Mucosa of stomach (tissue), 1 donor: ENCODE measurements at regions not wholly inside any gene's neighbourhood (a gene's known extent, or its start where the extent isn't known, plus 50 kb on each side); places are given as distances from the start of the nearest gene placed in this dataset.
"Not testable (repeated sequence)": the region's sequence is repeated elsewhere in the genome, so short reads cannot be mapped to it uniquely, and the experiment has no call there.

Experiments used
- H3K27me3 ChIP-seq: one replicate; pipeline ENCODE4 v1.7.0; 2013; ENCODE audit warnings: mild to moderate bottlenecking, low read length; ENCODE audit not compliant: control insufficient read depth, insufficient read depth
- H3K36me3 ChIP-seq: one replicate; pipeline ENCODE4 v1.7.0; 2013; ENCODE audit warnings: low read length; ENCODE audit not compliant: control insufficient read depth, insufficient read depth
- H3K4me1 ChIP-seq: one replicate; pipeline ENCODE4 v1.7.0; 2013; ENCODE audit warnings: mild to moderate bottlenecking, low read length; ENCODE audit not compliant: control insufficient read depth, insufficient read depth
- H3K4me3 ChIP-seq: one replicate; pipeline ENCODE4 v1.7.0; 2013; ENCODE audit warnings: low read length
- H3K9ac ChIP-seq: one replicate; pipeline ENCODE4 v1.7.0; 2013; ENCODE audit warnings: mild to moderate bottlenecking, low read length, moderate library complexity
- H3K9me3 ChIP-seq: one replicate; pipeline ENCODE4 v1.7.0; 2013; ENCODE audit warnings: mild to moderate bottlenecking, low read length, moderate library complexity; ENCODE audit not compliant: control insufficient read depth
- donor health status: Pancreatic carcinoma.

DNA sequence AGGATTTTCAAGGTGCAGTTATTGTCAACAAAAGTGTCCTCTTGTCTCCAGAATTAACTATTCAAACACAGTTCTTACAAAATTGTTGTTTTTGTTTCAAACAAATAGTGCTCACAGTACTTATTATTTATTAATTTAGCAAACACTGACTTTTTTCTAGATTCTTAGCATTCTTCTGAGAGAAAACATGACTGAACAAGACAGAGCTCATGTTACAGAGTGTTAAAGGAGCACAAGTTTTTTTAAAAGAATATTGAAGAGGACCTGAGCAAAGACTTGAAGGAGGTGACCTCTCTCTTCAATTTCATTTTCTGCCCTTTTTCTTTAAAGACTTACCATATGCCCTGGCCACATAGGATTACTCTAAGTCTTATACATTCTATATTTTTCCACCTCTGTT, 2220.3 kb upstream of the AGA start:
- Histone ChIP-seq H3K27me3 (no peaks in the 10 kb centered on the region), H3K4me3 (no peak overlapping the region), H3K9me3 (no peaks in the 10 kb centered on the region), H3K36me3 (no peaks in the 10 kb centered on the region), H3K9ac (no peak overlapping the region), H3K4me1 (no peaks in the 10 kb centered on the region)

GRCh38 chr4:179663641-179664429, 2221.6 kb upstream of the AGA start:
- Histone ChIP-seq H3K9ac (no peak overlapping the region), H3K27me3 (no peaks in the 10 kb centered on the region), H3K9me3 (no peaks in the 10 kb centered on the region), H3K4me3 (no peak overlapping the region), H3K4me1 (no peaks in the 10 kb centered on the region), H3K36me3 (no peaks in the 10 kb centered on the region)

DNA sequence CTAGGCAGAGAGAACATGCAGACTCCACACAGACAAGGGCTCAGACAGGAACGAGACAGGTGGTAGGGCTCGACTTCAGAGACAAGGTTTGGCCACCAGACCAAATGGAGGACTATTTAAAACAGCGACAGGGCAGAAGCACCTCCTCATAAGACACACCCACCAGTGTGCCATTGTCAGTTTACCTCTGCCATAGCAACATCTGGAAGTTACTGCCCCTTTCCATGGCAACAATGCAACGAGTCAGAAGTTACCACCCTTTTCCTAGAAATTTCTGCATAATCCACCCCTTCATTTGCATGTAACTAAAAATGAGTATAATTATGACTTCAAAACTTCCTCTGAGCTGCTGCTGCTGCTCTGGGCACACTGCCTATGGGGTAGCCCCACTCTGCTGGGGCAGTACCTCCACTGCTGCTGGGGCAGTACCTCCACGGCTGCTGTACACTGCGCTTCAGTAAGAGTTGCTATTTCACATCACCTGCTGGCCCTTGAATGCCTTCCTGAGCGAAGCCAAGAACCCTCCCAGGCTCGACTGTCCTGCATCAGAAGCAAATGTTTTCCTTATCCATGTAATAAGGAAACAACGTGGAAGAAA, 2222.3 kb upstream of the AGA start:
- Histone ChIP-seq H3K4me3 (no peak overlapping the region), H3K9ac (no peak overlapping the region), H3K36me3 (no peaks in the 10 kb centered on the region), H3K27me3 (no peaks in the 10 kb centered on the region), H3K9me3 (no peaks in the 10 kb centered on the region), H3K4me1 (no peaks in the 10 kb centered on the region)

DNA sequence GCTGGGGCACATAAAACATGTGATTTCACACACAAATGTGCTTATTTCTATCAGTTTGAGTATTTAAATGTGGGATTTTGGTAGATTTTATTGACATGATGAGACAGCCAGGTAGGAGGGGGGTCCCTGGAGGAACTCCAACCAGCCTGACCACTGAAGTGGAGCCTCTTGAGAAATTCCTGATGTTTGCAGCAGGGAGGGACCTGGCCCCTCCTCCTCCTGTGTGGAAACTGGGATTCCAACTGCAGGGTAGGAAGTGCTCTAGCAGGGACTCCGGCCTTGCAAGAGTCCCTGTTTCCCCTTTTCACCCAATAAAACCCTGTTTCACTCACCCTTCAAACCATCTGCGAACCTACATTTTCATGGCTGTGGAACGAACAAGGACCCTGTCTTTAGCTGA, 2224.0 kb upstream of the AGA start:
- H3K4me1 ChIP-seq: no peaks in the 10 kb centered on the region
- no peaks in the 10 kb centered on the region for H3K36me3 ChIP-seq
- no peak overlapping the region for H3K9ac ChIP-seq
- H3K27me3 ChIP-seq: no peaks in the 10 kb centered on the region
- H3K4me3 ChIP-seq: no peak overlapping the region
- no peaks in the 10 kb centered on the region for H3K9me3 ChIP-seq

DNA sequence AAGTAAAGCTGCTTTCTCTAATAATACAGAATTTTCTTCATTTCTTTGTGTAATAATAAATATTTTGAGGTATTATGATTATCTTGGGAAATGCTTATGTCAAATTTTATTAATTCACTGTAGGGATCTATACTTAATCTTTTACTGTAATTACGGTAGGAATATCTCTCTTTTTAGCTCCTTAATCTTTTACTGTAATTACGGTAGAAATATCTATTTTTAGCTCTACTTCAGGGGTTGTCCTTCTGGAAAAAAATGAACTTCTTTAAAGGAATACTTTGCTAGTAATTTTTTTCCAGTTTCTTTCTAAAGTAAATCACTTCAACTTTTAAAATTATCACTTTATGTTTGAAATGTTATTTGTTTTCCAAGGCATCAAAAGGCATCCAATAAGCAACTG, 2229.4 kb upstream of the AGA start:
- Histone ChIP-seq H3K4me1 (no peaks in the 10 kb centered on the region), H3K36me3 (no peaks in the 10 kb centered on the region), H3K9me3 (no peaks in the 10 kb centered on the region), H3K27me3 (no peaks in the 10 kb centered on the region), H3K4me3 (no peak overlapping the region), H3K9ac (no peak overlapping the region)

DNA sequence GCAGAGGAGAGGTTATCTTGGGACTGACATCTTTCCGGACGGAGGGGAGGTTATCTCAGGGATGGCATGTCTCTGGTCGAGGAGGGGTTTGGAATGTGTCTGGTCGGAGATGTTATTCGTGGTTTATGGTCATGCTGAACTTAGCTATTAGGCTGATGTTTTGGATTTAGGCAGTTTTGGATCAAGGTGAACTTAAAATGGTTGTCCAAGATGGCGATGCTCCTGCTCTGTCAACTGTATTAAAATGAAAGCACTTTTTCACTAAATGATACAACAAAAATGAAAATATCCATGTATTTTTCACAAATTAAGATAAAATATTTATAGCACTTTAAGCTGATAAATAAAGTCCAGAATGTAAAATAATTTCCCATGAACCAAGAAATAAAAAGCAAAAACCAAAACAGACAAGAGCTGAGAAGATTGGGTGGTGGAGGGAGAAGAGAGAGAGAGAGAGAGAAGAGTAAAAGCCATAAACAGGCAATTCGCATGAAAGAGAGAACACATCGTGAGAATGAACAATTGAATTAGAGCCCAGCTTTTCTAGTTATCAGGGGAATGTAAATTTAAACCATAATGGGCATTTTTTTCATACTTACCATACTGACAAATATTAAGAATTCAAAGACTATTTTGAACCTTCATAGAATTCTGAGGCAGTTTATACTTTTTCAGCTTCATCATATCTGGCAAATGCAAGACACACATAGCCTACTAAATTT, 2236.0 kb upstream of the AGA start:
- no peak overlapping the region for H3K4me3 ChIP-seq
- no peak overlapping the region for H3K9ac ChIP-seq
- H3K36me3 ChIP-seq: no peaks in the 10 kb centered on the region
- no peaks in the 10 kb centered on the region for H3K27me3 ChIP-seq
- no peaks in the 10 kb centered on the region for H3K9me3 ChIP-seq
- H3K4me1 ChIP-seq: no peaks in the 10 kb centered on the region

DNA sequence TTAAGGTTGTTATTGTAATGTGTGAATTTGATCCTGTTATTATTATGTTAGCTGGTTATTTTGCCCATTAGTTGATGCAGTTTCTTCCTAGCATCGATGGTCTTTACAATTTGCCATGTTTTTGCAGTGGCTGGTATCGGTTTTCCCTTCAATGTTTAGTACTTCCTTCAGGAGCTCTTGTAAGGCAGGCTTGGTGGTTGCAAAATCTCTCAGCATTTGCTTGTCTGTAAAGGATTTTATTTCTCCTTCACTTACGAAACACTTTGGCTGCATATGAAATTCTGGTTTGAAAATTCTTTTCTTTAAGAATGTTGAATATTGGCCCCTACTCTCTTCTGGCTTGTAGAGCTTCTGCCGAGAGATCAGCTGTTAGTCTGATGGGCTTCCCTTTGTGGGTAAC, 2241.4 kb upstream of the AGA start:
- not testable (repeated sequence) for H3K27me3 ChIP-seq, H3K9me3 ChIP-seq, H3K4me1 ChIP-seq, H3K36me3 ChIP-seq, H3K9ac ChIP-seq, H3K4me3 ChIP-seq

GRCh38 chr4:179692222-179692621, 2250.0 kb upstream of the AGA start:
- no peaks in the 10 kb centered on the region for H3K36me3 ChIP-seq

DNA sequence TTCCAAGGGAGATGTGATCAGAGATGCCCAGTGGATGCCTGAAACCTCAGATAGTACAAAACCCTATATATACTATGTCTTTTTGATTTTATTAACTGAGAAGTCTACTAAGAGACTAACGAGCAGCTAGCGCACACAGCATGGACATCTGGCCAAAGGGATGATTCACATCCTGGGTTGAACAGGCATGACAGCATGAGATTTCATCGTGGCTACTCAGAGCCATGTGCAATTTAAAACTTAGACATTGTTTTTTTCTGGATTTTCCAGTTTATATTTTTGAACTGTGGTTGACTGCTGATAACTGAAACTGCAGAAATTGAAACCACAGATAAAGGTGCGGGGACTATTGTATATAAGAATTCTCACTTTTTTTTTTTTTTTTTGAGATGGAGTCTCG, 2252.9 kb upstream of the AGA start:
- Histone ChIP-seq H3K27me3 (no peaks in the 10 kb centered on the region), H3K9ac (no peak overlapping the region), H3K36me3 (no peaks in the 10 kb centered on the region), H3K9me3 (no peaks in the 10 kb centered on the region), H3K4me3 (no peak overlapping the region), H3K4me1 (no peaks in the 10 kb centered on the region)

More at GRCh38 chr4:179692222-179692621, 2250.0 kb upstream of the AGA start:
- H3K4me1 ChIP-seq: no peaks in the 10 kb centered on the region
- H3K4me3 ChIP-seq: no peak overlapping the region
- H3K9ac ChIP-seq: no peak overlapping the region
- H3K9me3 ChIP-seq: no peaks in the 10 kb centered on the region
- H3K27me3 ChIP-seq: no peaks in the 10 kb centered on the region

DNA sequence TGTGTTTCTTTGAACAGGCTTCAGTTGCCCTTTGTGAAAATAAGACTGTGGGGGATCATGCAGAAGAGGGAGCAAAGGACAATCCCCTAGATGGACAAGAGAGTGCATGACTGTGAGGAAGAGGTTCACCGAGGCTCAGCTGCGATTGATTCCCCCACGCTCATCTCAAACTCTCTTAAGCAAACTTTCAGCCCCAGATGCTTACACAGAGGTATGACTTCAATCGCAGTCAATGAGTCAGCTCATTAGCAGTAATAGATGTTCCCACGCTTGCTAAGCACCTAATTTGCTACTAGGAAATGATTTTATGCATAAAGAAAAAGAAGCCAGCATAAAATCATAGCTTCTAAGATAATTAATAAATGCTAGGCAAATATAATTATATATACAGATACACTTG, 2256.1 kb upstream of the AGA start:
- no peaks in the 10 kb centered on the region for H3K4me1 ChIP-seq
- H3K36me3 ChIP-seq: no peaks in the 10 kb centered on the region
- no peak overlapping the region for H3K9ac ChIP-seq
- H3K9me3 ChIP-seq: no peaks in the 10 kb centered on the region
- H3K27me3 ChIP-seq: no peaks in the 10 kb centered on the region
- H3K4me3 ChIP-seq: no peak overlapping the region

DNA sequence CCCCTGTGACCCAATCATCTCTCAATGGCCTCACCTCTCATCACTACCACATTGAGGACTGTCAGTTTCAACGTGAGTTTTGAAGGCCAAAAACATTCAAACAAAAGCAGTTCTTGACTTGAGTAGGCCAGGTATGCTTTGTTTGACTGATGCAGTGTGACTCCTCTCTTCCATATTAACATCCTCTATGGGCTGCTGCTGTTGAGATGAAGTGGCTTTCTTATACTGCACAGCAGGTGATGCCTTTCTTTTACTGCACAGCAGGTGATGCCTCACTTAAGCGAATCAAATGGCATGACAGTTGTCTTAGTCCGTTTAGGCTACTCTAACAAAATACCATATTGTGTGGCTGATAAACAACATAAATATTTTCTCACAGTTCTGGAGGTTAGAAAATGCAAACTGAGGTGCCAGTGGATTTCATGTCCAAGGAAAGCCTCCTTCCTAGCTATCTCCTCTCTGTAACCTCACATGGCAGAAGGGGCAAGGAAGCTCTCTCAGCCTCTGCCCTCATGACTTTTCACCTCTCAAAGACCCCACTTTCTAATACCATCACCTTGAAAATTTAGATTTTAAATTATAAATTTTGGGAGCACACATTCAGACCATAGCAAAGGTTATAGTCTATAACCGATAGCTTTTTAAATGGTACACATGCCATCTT, 2267.9 kb upstream of the AGA start:
- Histone ChIP-seq H3K4me1 (no peaks in the 10 kb centered on the region), H3K4me3 (no peak overlapping the region), H3K9me3 (no peaks in the 10 kb centered on the region)

More for the DNA sequence above, 2267.9 kb upstream of the AGA start:
- no peaks in the 10 kb centered on the region for H3K36me3 ChIP-seq
- H3K27me3 ChIP-seq: no peaks in the 10 kb centered on the region
- H3K9ac ChIP-seq: no peak overlapping the region
